KG1 (cell line): ENCODE measurements at regions not wholly inside any gene's neighbourhood (a gene's known extent, or its start where the extent isn't known, plus 50 kb on each side); places are given as distances from the start of the nearest gene placed in this dataset.
"Not testable (repeated sequence)": the region's sequence is repeated elsewhere in the genome, so short reads cannot be mapped to it uniquely, and the experiment has no call there.

Experiments used
- DNase-seq: peaks from one replicate; lab custom pipeline; 2025; lab: John Stamatoyannopoulos, UW

GRCh38 chr1:37162059-37162458, 127.7 kb upstream of the GRIK3 start:
- DNase-seq = no peak

- no peak for DNase-seq
Measured at GRCh38 chr1:37166005-37166404, 131.7 kb upstream of the GRIK3 start.

DNA sequence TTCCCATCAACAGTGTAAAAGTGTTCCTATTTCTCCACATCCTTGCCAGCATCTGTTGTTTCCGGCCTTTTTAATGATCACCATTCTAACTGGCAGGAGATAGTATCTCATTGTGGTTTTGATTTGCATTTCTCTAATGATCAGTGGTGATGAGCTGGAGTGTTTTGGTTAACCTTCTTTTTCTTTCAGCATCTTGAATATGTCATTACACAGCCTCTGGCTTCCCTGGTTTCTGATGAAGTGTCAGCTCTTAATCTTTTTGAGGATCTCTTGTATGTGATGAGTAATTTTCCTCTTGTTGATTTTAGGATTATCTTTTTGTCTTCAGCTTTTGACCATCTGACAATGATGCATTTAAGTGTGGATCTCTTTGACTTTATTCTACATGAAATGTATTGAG, 133.2 kb upstream of the GRIK3 start:
- no peak for DNase-seq

GRCh38 chr1:37169241-37169640, 134.9 kb upstream of the GRIK3 start:
- DNase-seq = no peak

GRCh38 chr1:37169743-37170275, 135.5 kb upstream of the GRIK3 start:
- no peak for DNase-seq

DNA sequence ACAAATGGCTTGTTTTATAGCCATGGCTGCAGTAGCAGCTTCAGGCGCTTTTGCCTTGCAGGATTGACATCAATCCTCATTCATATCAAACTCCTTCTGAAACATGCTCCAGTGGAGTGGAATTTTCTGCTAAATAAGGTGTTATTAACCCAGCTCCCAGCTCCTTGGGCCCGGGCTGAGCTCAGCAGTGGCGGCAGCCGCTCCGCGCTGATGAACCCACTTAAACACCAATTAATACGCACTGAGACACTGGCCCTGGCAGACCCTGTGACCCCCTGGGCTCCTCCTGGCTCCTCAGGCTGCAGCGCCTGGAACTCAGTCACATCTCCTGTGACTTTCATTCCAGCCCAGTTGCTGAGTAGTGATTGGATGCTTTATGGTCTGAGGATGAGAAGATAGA, 137.4 kb upstream of the GRIK3 start:
- DNase-seq = no peak

GRCh38 chr1:37174341-37174740, 140.0 kb upstream of the GRIK3 start:
- no peak for DNase-seq

- no peak for DNase-seq
Measured at GRCh38 chr1:37174876-37175275, 140.6 kb upstream of the GRIK3 start.

DNA sequence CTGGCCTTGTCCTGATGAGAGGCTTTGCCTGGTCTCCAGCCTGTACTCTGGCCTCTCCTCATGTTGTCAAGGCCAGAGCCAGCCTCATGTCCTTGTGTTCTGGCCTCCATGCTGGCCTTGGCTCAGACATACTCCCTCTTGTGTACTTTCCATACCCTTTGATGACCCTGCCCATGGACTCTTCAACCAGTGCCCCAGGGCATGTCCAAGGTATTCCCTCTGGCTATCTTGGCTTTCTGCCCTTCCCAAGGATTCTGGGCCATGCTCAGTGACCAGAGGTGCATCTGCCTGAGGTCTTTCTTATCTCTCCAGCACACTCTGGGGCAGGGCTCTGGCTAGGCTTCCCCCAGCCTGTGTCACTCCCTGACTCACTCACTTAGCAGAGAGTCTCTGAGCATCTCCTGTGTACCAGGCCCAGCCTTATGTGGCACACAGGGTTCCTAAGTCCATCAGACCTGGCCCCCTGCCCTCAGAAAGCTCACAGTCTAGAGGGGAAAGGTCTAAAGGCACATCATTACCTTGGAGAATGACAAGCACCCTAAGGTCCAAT, 141.4 kb upstream of the GRIK3 start:
- no peak for DNase-seq

DNA sequence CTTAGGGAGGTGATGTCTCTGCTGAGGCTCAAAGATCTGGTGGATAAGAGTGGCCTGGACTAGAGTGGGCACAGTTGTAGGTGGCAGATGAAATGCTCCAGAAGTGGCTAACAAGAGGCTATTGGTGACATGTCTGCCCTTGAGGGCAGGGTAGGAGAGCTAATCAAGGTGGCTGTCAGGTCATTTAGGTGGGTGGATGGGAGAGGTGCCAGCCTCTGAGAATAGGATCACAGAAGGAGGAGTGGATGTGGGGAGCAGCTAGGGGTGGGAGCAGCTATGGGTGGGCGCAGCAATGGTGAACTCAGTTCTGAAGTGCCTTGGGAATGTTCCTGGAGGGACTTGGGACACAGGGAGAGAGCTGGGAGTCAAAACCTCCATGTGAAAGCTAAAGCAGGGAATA, 142.0 kb upstream of the GRIK3 start:
- no peak for DNase-seq

GRCh38 chr1:37177230-37177864, 143.0 kb upstream of the GRIK3 start:
- no peak for DNase-seq

- no peak for DNase-seq
Measured at GRCh38 chr1:37181425-37181824, 147.1 kb upstream of the GRIK3 start.

- no peak for DNase-seq
Measured at GRCh38 chr1:37184789-37185188, 150.5 kb upstream of the GRIK3 start.

DNA sequence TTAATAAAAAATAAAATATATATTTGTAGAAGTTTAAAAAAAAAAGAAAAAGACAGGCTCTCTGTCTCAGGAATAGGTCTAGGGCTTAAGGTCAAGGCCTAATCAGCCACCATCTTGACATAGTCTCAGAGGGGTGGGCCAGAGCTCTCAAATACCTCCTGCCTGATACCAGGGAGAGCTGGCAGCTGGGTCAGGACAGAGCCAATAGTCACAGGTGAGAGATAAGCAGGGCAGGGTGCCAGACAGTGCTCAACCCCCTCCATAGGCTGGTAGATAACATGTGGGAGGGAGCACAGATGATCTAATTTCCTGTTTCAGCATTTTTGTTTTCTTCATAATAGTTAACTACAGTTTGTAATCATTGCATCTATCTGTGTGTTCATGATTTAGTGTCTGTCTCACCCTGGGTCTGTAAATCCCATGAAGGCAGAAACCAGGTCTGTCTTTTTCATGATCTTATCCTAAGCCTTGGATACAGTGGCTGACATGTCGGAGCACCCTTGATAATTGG, 152.0 kb upstream of the GRIK3 start:
- no peak for DNase-seq

GRCh38 chr1:37189111-37189510, 154.8 kb upstream of the GRIK3 start:
- no peak for DNase-seq

- no peak for DNase-seq
Measured at GRCh38 chr1:37197411-37197810, 163.1 kb upstream of the GRIK3 start.

GRCh38 chr1:37214305-37214704, 180.0 kb upstream of the GRIK3 start:
- DNase-seq = not testable (repeated sequence)

DNA sequence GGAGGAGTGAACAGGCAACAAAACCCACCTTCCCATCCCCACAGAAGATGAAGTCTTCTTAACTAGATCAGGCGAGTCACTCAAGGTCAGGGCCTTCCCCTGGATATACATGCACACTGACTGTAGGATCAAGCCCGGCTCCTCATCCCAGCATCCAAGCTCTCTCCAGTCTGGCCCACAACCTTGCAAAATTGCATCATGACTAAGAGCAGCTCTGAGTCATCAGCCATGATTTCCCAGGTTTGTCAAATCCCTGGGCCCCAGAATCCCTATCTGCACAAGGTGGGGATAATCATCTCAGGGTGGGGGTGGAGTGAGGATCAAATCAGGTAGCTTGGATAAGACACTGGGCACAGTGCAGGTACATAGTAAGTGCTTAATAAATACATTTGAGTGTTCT, 199.3 kb upstream of the GRIK3 start:
- no peak for DNase-seq

DNA sequence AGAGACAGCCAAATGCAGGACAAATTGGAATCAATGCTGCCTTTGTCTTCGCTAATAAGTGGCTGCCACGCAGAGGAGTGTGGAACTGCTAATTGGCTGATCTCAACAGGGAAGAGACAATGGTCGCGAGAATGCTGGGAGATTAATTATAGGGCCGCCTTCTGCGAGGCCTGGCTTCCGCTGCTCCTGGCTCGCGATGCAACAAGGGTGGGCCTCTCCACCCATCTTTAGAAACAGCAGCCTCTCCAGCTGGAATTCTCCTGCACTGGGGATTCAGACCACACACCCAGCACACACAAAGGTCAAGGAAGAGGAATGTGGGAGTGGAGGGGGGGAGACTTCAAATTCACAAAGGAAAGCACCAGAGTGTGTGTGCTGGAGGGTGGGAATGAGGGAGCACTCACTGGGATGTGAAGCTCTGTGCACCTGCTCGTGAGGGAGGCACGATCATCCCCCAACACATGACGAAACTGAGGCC, 200.7 kb upstream of the GRIK3 start:
- no peak for DNase-seq

GRCh38 chr1:37237948-37238347, 203.6 kb upstream of the GRIK3 start:
- no peak for DNase-seq

GRCh38 chr1:37238364-37239224, 204.3 kb upstream of the GRIK3 start:
- no peak for DNase-seq

DNA sequence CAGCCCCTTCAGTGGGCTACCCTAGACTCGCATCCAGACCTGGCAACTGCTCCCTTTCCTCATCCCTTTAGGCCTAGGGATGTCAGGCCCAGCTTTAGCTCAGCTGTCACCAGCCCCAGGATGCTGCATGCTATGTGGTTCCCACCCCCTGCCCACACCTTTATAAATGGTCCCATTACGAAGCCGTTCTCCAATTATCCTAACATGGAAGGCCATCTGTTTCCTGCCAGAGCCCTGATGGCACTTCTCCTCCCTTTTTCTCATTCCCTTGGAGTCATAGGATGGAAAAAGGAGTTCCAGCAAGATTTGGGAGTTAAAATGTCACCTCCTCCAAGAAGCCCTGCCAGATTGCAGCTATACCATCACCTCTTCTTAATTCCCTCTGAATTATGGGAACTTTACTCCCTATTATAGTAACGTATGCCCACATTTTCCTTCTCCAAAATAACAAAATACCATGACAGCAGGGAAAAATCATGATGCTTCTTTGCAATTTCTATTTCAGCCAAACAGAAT, 205.0 kb upstream of the GRIK3 start:
- no peak for DNase-seq

DNA sequence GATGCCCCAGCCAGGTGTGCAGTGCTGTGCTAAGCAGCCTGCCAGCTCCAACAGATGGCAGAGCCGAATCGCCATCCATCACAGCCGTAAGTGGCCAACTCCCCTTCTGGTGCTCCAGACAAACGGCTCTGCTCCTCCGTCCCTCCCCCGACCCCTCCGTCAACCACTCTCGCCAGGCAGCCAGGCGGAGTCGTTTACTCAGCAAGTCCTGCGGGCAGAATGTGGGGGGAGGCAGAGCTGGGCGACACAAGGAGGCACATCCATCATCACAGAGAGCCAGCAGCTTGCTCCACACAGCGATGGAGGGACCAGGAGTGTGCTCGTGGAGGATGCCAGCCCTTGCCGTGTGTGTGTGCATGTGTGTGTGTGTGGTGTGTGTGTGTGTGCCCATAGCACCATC, 206.6 kb upstream of the GRIK3 start:
- DNase-seq = no peak
